GM23248 (cell line): ENCODE measurements at regions not wholly inside any gene's neighbourhood (a gene's known extent, or its start where the extent isn't known, plus 50 kb on each side); places are given as distances from the start of the nearest gene placed in this dataset.

ENCODE experiments used
- EZH2 ChIP-seq: fragments of 200-600 bp; sonication (generic); IDR thresholded peaks from 2 replicates; pipeline ENCODE4 v1.6.1; 2018; ENCODE audit warnings: antibody characterized with exemption, mild to moderate bottlenecking; ENCODE audit not compliant: insufficient read depth, poor library complexity, severe bottlenecking
- EZH2phosphoT487 ChIP-seq: fragments of 200-600 bp; sonication (generic); IDR thresholded peaks from 2 replicates; pipeline ENCODE4 v1.6.1; 2018; ENCODE audit warnings: antibody characterized with exemption, moderate library complexity, mild to moderate bottlenecking, low read depth; ENCODE audit not compliant: insufficient read depth

DNA sequence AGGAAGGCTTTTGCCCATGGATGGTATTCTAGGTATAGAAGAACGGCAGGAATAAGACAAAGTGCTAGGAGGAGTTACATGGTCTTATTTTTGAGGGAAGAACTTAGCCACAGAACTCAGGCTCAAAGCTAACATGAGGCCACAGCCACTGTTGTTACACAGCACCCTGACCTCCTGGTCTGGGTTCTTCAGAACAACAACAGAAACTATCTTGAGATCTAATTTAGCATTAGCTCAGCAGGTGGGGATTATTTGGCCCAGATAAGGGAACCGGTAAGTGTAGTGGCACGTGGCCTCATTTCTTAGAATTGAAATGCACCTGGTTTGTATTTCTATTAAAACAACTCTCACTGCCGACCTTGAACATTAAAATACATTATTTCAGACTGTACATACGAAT, 1168.7 kb upstream of the SEMA6A start:
- TF ChIP-seq EZH2phosphoT487: no peak
- no peak for TF ChIP-seq EZH2
